ENCODE measurements at regions not wholly inside any gene's neighbourhood (a gene's known extent, or its start where the extent isn't known, plus 50 kb on each side); places are given as distances from the start of the nearest gene placed in this dataset.

DNA sequence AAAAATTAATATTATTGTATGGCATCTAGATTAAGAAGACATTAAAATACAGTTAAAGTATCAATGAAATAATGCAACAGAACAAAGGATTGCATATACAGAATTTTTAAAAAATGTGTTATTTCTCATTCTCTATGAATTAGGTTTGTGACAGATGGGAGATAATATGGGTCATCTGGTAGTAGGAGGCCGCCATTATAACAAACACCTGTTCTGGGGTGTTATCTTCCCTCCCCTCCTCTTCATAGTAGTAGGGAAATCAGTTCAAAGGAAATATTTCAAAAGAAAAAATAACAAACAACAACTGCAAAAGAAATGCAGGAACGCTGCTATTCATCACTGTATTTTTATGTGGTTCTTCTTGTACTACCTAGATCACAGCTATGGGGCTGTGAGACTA lies 187.0 kb upstream of the ATP2B1 start:
- no peak for DNase-seq

DNA sequence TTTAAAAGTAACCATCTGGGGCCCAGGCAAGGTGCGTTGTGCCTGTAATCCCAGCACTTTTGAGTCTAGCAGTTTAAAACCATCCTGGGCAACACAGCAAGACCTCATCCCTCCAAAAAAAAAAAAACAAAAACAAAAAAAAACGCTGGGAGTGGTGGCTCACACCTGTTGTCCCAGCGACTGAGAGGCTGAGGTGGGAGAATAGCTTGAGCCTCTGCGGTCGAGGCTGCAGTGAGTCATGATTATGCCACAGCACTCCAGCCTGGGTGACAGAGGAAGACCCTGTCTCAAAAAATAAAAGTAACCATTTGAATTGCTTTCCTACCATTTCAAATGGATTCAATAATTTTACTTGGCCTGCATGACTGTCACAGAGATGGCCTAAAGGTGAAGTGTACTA lies 186.5 kb upstream of the ATP2B1 start:
- no peak for DNase-seq

DNA sequence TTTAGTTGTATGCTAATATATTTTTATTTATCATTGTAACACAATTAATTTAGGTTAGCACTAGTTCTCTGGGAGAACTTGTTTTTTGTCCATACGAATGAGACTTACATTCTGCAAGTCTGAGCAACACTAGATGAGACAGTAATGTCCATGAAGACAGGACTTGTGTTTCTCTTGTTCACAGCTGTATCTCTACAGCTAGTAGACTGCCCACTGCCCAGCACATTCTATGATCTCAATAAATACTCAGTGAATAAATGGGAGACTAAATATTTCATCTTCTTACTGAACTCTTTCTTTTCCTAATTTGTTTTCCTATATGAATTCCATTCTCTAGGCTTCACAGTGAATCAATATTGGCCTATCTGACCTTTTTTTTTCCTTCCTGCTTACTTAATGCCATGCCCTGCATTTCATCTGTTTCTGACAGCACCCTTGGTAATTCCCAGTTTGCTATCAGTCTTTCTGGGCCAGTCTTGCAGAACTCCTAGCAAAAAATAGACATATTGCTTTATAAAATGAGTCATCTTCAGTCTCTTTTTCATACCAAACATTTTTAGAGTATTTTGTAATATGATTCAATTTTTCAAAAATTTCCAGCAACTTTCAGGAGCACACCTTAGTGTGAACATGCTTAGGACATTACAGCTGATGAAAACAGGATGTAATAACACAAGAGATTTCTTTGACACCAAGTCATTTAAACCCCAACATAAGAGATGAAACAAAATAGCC lies 185.5 kb upstream of the ATP2B1 start:
- DNase-seq: no peak

DNA sequence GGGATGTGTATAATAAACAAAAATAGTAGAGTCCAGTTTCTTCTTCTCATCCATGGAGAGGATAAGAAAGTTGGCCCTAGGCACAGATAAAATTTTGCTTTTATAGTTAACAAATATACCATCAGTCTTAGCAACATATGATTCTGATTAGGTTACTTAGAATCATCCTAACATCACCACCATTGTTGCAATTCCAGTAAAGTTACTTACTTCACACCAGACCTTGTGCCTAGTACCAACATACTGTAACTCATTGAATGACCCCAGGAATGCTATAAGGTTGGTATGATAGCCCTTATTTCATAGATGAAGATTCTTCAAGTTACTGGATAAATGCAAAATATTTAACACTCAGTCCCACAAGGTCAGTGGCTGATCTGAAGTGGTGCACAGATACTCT lies 183.8 kb upstream of the ATP2B1 start:
- DNase-seq: no peak

DNA sequence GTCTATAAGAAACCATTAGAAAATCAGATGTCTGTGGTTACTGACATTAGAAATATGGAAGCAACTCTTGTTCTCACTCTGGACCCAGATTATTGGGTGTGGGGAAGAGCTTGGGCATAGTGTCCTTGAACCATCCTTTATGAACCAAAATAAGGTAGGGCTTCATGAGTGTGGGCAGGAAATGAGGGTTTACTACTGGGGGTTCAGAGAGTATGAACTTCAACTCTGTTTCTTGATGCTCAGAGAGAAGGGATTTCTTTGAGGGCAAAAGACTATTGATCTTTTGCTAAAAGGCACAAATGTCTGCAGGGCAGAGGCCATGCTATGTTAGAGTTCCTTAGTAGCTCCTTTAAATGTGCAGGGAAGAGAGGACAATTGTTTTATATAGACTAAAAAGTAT lies 183.3 kb upstream of the ATP2B1 start:
- DNase-seq: no peak

DNA sequence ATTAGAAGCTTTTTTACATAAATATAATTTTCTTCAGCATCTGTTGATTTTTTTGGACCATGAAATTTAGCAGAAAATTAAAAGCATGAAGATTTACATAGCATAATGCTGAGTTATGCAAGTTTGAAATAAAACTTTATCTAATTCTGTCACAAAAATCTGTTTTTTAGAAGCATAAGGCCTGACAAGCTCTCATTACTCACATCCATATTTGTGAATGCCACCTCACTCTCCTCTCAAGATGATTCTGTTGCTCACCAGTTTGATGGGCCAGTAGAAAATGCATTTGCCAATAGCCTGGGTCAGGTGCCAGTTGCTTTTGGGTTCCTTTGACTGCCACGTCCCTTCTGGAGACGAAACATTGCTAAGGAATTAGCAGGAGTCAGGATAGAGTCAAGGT lies 181.5 kb upstream of the ATP2B1 start:
- DNase-seq: no peak

DNA sequence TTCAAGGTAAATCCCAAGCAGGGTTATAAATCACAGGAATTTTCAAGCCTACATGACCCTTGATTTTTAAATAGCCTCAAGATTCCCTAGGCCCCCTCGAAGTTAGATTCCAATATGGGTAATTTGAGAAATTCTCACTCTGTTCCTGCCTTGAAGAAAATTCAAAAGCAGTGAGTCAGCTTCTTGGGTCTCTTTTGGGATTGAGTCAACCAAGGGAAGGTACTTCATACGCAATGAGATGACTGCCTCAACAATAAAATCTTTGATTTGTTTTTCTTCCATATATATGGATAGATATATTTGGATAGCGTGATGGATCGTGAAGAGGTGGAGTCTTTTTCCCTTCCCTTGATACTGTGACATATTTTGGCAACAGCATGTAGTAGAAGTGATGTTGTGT lies 180.4 kb upstream of the ATP2B1 start:
- no peak for DNase-seq

DNA sequence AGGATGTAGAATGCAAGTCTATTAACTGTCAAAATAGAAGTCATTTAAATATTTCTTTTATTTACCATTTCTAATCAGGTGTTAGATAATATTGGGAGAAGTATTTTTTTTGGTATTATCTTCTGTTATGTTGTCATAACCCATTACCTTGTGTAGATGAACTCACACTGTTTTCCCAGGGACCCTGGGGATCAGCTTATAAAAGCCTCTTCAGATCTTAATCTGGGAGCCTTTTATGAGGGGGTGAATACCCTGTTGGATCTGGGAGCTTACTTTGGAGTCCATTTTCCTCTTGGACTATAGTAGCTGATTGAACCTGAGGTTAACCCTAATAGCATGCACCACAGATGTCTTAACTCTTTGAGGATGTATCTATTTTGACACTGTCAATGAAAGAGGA lies 176.3 kb upstream of the ATP2B1 start:
- no peak for DNase-seq

DNA sequence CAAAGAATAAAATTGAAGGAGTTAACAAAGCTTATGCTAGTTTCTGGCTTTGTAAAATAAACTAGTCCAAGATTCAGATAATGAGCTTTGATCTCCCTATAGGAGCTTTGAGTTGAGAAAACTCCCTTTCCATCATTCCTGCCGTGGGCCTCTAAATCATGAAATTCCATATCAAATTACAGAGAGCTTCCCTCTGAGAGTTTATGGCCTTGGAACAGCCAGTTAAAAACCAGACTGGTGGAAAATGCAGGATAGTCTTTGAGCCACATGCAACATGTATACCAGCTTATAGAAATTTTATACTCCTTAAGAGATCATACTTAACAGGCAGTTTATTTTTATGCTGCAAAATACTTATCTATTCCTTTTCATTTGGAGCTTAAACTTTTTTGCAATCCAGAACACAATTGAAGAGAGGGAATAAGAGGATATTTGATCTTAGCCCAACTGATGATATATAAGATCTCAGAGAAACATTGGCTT lies 175.8 kb upstream of the ATP2B1 start:
- DNase-seq: no peak

DNA sequence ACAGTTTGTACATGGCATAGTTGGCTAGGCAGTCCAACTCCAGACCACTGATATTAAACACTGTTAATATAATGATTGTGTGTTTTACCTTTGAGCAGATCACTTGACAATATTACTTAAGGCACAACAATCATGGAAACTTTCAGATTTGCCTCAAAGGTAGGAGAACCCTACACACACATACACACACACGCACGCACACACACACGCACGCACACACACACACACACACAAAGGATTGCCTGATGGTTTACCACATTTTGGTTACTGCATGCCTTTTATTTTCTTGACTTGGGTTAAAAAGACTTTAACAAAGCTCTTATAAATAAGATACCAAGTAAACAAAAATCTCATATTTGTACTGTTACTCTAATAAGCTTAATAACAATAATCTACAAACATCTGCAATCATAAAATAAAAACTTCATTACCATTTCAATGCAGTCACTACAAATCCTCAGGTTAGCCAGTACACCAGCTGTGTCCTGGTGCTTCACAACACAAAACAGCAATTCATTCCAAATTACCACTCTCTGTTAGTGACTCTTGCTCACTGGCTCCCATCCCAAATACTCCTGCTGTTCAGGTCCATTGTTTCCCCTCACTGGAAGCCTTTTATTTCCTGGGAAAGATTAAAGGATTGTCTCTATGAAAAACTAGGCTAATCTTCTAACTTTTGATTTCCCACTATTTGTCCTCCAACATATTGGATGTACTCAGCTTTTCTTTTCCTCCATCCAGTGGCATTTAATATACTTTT lies 175.2 kb upstream of the ATP2B1 start:
- no peak for DNase-seq

DNA sequence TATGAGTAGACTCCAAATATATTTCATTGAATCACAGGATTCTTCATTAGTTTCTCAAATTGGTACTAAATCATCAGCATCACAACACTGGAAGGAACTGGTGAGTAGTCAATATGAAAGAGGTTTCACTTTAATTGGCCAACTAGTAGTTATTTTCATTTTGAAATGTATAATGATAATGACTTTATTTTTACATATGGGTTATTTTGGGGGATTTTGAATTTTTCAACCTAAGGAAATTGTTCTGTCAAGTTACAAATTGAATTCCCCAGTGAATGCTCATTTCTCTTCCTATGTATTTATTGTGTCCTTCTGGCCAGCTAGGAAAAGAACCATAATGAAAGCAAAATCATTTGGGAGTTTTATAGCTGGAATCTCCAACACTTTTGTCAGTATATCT lies 174.2 kb upstream of the ATP2B1 start:
- DNase-seq: no peak

DNA sequence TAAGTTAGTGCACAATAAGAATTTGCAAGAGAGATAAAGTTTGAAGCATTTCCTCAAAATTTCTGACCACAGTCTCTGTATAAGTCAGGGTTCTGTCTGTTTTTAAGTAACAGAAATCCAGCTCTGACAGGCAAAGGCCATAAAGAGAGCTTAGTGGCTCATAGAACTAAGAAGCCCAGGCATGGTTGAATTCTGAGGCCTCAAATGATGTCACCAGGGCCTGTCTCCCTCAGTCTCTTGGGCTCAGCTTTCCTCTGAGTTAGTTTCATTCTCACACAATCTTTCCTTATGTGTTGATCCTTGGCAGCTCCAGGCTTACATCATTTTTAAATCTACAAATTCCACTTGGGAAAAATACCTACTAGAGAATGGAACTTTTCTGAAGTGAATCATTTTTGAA lies 173.4 kb upstream of the ATP2B1 start:
- no peak for DNase-seq

DNA sequence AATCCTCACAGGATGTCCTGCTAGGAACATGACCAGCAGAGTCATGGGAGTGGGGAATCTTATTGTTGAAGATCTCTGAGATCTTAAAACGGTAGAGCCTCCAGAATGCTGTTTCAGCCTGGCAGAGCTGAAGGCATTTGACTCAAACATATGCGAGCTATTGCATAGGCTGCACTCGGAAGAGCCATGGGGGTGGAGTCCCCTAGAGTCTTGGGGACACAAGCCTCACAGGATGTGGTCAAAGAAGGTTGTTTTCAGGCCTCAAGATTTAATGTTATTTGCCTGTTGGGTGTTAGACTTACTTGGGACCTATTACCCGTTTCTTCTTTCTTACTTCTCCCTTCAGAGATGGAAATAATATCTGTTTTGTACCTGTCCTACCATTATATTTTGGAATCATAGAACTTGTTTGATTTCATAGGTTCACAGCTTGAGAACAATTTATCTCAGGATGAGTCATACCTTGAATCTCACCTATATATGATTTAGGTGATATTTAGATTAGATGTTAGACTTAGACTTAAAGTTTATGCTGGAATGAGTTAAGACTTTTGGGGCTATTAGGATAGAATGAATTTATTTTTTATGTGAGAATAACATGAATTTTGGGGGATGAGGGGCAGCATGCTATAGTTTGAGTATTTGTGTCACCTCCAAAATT lies 172.2 kb upstream of the ATP2B1 start:
- no peak for DNase-seq

DNA sequence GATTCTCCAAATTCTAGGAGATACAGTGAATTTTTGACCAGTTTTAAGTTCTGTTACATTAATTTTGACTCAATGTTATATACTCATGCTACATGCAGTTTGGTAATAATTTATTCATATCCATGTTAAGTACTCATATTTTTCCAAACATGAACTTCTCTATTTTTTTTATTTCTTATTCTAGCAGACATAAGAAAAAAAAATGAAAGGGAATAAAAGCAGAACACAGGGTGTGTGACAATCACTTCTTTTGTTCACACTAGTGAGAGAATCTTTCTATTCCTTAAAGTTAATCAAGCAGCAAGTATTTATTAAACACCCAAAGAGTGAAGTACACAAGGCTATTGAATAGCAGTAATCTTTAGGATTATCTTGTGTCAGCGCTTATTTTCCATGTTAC lies 171.1 kb upstream of the ATP2B1 start:
- DNase-seq: no peak

DNA sequence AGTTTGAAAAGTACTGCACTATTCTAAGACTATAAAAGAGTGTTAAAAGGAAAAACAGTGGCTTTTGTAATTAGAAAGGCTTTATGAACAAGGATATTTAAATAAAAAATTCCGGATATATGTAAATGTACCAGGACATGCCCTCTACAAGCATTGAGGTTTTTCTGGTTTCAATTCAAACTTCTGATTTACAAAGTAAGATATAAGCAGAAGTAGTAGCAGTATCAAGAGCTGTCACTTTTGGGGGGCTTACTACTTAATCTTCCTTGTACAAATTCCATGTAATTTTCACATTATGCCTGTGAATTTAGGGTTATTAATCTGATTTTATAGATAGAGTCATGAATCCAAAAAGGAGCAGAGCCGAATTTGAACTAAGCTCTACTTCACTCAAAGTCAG lies 170.3 kb upstream of the ATP2B1 start:
- no peak for DNase-seq

DNA sequence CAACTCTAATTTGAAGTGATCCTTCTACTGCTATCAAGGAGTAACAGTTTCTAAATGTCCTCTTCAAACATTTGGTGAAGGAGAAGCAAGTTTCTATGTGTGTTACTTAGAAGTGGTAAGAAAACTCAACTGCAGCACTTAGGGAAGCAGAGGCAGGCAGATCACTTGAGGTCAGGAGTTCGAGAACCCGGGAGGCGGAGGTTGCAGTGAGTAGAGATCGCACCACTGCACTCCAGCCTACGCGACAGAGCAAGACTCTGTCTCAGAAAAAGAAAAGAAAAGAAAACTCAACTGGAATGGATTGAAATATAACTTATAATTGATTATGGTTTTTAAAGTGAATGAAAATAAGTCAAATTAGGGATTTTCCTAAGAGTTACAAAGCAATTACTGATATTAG lies 169.7 kb upstream of the ATP2B1 start:
- no peak for DNase-seq

DNA sequence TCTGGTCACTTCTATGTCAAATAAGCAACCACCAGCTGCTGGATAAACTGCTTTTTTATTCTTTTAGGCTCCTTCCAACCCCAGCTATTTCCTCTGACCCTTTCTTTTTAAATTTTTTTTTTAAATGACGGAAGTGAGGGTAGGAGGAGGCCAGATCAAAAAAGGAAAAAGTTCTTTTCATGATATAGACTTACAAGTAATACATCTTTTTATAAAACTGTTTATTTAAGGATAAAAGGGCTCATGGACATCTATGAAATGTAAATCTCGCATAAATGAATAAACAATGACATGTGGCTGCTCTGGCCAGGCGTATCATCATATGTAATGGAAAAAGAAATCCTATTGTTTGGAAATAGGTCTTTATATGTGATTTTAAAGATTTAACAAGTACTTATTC lies 169.0 kb upstream of the ATP2B1 start:
- DNase-seq: no peak

DNA sequence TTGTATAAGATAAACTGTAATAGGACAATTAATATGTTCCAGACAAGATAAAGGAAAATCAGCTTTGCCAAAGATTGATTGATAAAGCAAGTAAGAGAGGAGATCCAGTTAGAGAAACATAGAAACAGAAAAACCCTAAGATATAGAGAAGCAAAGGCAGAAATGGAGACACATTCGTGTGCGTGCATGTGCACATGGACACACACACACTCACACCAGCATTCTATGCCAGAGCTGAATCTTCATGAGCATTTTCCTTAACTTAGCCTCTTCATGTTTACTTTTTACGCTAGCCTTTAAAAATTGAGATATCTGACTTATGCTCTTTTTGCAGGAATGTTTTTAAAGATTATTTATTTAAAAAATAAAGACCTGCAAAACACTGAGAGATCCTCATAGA lies 168.5 kb upstream of the ATP2B1 start:
- DNase-seq: no peak

DNA sequence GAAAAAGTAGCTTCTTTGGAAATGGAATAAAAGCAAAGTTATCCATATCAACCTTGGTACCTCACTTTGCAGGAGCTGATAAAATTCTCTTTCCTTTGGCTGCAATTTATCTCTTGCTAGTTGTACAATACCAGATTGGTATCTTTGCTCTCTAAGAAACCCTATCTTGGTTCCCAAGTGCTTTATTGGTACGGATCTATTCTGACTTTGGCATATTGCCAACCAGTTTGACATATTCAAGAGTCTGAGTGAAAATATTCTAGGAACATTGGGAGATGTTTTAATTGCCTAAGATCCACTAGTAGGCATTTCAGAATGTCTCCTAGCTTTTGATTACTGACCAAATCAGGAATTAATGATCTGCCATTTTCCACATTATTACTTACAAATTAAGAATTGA lies 167.2 kb upstream of the ATP2B1 start:
- DNase-seq: no peak

DNA sequence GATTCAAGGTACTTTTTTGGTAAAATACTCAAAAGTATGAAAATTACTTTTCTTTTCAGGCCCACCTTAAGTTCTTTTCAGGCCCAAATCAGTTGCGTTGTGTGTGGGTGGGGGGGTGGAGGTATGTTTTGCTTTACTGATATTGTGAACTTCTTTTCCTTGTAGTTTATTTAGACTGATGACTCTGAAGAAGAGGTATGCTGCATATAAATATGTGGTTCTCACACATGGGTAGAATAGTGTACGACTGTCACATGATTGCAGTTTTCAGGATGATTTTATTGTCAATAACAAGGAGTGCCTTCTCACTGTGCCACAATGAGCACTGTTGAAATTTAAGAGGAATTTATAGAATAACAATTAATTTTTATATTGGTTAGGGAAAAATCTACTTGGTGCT lies 166.6 kb upstream of the ATP2B1 start:
- DNase-seq: no peak

DNA sequence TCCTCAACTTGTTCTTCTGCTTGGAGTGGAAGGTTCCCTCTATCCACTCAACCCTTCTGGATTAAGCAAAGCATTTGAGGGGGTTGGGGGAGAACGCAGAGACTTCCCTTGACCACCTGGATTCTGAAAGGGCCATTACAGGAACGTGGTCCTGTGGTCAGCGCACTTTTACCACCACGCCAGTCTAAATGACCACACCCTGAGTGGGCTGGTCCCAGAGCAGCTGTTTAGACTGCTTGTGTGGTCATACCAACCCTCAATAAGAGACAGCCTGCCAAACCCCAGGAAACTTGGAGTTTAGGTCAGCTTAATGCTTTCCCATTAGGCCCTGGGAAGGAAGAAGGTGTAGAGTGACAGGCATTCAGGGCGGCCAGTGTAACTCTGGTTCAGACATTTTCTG lies 165.5 kb upstream of the ATP2B1 start:
- DNase-seq: no peak

DNA sequence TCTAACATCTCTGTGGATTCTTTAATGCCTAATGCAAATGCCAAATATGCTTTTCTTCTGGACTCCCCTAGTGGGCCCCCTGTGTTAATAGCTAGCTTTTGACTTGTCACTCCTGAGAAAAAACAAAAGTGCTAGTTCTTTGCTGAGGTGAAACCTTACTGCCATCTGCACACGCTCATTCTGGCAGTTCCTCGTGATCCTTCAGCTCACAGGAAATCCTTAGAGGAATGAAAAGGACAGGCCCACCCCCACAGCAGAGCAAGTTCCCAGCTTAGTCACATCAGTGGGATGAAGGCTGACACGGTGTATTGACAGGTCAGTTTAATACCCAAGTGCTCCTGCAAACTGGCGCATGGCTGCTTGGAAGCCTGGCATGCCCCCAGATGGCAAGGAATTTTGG lies 165.1 kb upstream of the ATP2B1 start:
- DNase-seq: no peak

DNA sequence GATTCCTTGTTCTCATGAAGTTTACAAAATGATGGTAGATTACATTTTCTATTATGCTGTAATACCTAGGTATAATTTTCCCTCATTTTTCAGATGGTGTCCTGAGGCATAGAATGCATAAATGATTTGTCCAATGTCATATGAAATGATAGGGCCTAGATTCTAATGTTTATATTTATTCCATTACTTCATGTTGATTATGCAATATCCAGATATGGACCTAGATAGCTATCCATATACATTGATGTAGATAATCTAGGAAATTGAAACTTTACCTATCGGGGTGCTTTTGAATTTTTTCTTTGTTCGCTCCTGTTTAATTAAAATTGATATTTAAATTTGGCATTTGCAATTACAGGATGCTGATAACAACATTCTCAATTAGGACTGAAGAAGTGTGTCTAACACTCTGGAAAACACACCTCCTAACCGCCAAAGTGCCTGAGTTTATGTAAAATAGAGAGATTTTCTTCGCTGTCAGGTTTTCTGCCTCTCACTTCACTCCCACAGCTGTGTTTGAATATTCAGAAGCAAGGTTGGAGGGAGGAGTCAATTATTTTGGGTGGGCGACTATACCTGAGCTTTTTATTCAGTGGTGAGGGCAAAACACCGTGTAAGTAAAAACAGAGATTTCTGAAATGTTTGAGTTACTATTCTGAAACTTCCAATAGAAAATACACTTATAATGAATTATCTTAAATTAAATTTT lies 164.4 kb upstream of the ATP2B1 start:
- DNase-seq: no peak
